GM18868 (cell line): ENCODE measurements at regions not wholly inside any gene's neighbourhood (a gene's known extent, or its start where the extent isn't known, plus 50 kb on each side); places are given as distances from the start of the nearest gene placed in this dataset.

Experiments
- ATAC-seq: cut with Tn5 transposase; IDR thresholded peaks from one replicate; pipeline ENCODE4 v1.9.1; 2021; ENCODE audit warnings: mild to moderate bottlenecking, moderate library complexity; ENCODE audit not compliant: unreplicated experiment

GRCh38 chr14:22458737-22459136 is 130.3 kb downstream of the DAD1 start:
- no peak for ATAC-seq

GRCh38 chr14:22456998-22457594 is 131.9 kb downstream of the DAD1 start:
- no peak for ATAC-seq

GRCh38 chr14:22456421-22456820 is 132.6 kb downstream of the DAD1 start:
- no peak for ATAC-seq

- no peak for ATAC-seq
Observed at GRCh38 chr14:22452330-22452729, 136.7 kb downstream of the DAD1 start.

GRCh38 chr14:22450266-22450665 is 138.8 kb downstream of the DAD1 start:
- ATAC-seq = no peak

GRCh38 chr14:22449600-22449905 is 139.5 kb downstream of the DAD1 start:
- ATAC-seq = no peak

GRCh38 chr14:22448905-22449599 is 140.0 kb downstream of the DAD1 start:
- ATAC-seq = peak; percentile 76

GRCh38 chr14:22448035-22448904 is 140.8 kb downstream of the DAD1 start:
- peak; percentile 59 for ATAC-seq

- no peak for ATAC-seq
Observed at GRCh38 chr14:22438742-22439141, 150.3 kb downstream of the DAD1 start.

GRCh38 chr14:22434901-22435550 is 154.0 kb downstream of the DAD1 start:
- no peak for ATAC-seq

- ATAC-seq = no peak
Observed at GRCh38 chr14:22434030-22434429, 155.0 kb downstream of the DAD1 start.

- ATAC-seq = peak; percentile 54
Observed at GRCh38 chr14:22433069-22433468, 156.0 kb downstream of the DAD1 start.

GRCh38 chr14:22432348-22432976 is 156.6 kb downstream of the DAD1 start:
- peak; percentile 62 for ATAC-seq

- ATAC-seq = no peak
Observed at GRCh38 chr14:22429546-22430294, 159.3 kb downstream of the DAD1 start.

GRCh38 chr14:22428700-22429291 is 160.2 kb downstream of the DAD1 start:
- no peak for ATAC-seq

GRCh38 chr14:22427771-22428231 is 161.2 kb downstream of the DAD1 start:
- no peak for ATAC-seq

GRCh38 chr14:22426711-22427110 is 162.3 kb downstream of the DAD1 start:
- no peak for ATAC-seq

- ATAC-seq = no peak
Observed at GRCh38 chr14:22423958-22424357, 165.1 kb downstream of the DAD1 start.

GRCh38 chr14:22422238-22422637 is 166.8 kb downstream of the DAD1 start:
- peak; percentile 56 for ATAC-seq
